SJSA1 (cell line): ENCODE measurements at regions not wholly inside any gene's neighbourhood (a gene's known extent, or its start where the extent isn't known, plus 50 kb on each side); places are given as distances from the start of the nearest gene placed in this dataset.
"Not testable (repeated sequence)": the region's sequence is repeated elsewhere in the genome, so short reads cannot be mapped to it uniquely, and the experiment has no call there.

Experiments used
- DNase-seq, 2 experiments: peaks; one replicate each; pipeline ENCODE4 v3.0.0-alpha.2; 2015 to 2020; ENCODE audit warnings: low spot score in 2 of 2, low read depth in 1 of 2
- H3K27ac ChIP-seq: fragments of 250-450 bp; sonication (Bioruptor Pico); 2 replicates; pipeline ENCODE4 v1.5.1; 2020; ENCODE audit warnings: mild to moderate bottlenecking, moderate library complexity
- H3K27me3 ChIP-seq: fragments of 250-450 bp; sonication (Bioruptor Pico); replicated peaks from 2 replicates; pipeline ENCODE4 v1.5.1; 2020; ENCODE audit warnings: mild to moderate bottlenecking, moderate library complexity
- H3K36me3 ChIP-seq: fragments of 250-450 bp; sonication (Bioruptor Pico); 2 replicates; pipeline ENCODE4 v1.5.1; 2020; ENCODE audit warnings: mild to moderate bottlenecking
- H3K4me1 ChIP-seq: fragments of 250-450 bp; sonication (Bioruptor Pico); replicated peaks from 2 replicates; pipeline ENCODE4 v1.6.1; 2021; ENCODE audit warnings: mild to moderate bottlenecking
- H3K4me3 ChIP-seq: fragments of 250-450 bp; sonication (Bioruptor Pico); 2 replicates; pipeline ENCODE4 v1.5.1; 2020; ENCODE audit warnings: mild to moderate bottlenecking
- H3K9me3 ChIP-seq: fragments of 250-450 bp; sonication (Bioruptor Pico); replicated peaks from 2 replicates; pipeline ENCODE4 v1.5.1; 2020; ENCODE audit warnings: mild to moderate bottlenecking

GRCh38 chr1:214123061-214123784 is 135.4 kb downstream of the PROX1 start:
- no peak overlapping the region for H3K4me3 ChIP-seq
- peak in 1 of 2 experiments; percentile 37 for DNase-seq
- H3K27me3 ChIP-seq: 0 out of 2 replicates have a peak, but pooled peaks cover 3% of the 10 kb centered on the region
- H3K36me3 ChIP-seq: no peaks in the 10 kb centered on the region
- no peak overlapping the region for H3K27ac ChIP-seq
- H3K9me3 ChIP-seq: no peaks in the 10 kb centered on the region
- H3K4me1 ChIP-seq: no peaks in the 10 kb centered on the region

- Histone ChIP-seq H3K27ac (no peak overlapping the region), H3K4me1 (no peaks in the 10 kb centered on the region)
These were observed 136.6 kb downstream of the PROX1 start for GRCh38 chr1:214124281-214124805.

GRCh38 chr1:214124915-214125314 is 137.1 kb downstream of the PROX1 start:
- no peaks in the 10 kb centered on the region for H3K4me1 ChIP-seq
- 0 out of 2 replicates have a peak, but pooled peaks cover 3% of the 10 kb centered on the region for H3K27me3 ChIP-seq
- no peak overlapping the region for H3K4me3 ChIP-seq
- H3K9me3 ChIP-seq: no peaks in the 10 kb centered on the region
- no peak overlapping the region for H3K27ac ChIP-seq
- DNase-seq: no peak
- no peaks in the 10 kb centered on the region for H3K36me3 ChIP-seq

More at GRCh38 chr1:214124281-214124805, 136.6 kb downstream of the PROX1 start:
- Histone ChIP-seq H3K4me3 (no peak overlapping the region), H3K27me3 (0 out of 2 replicates have a peak, but pooled peaks cover 3% of the 10 kb centered on the region), H3K9me3 (no peaks in the 10 kb centered on the region), H3K36me3 (no peaks in the 10 kb centered on the region)
- no peak for DNase-seq

GRCh38 chr1:214125819-214126218 is 138.0 kb downstream of the PROX1 start:
- H3K36me3 ChIP-seq: no peaks in the 10 kb centered on the region
- no peak overlapping the region for H3K27ac ChIP-seq
- H3K27me3 ChIP-seq: 0 out of 2 replicates have a peak, but pooled peaks cover 3% of the 10 kb centered on the region
- no peaks in the 10 kb centered on the region for H3K4me1 ChIP-seq
- no peak overlapping the region for H3K4me3 ChIP-seq
- no peaks in the 10 kb centered on the region for H3K9me3 ChIP-seq
- DNase-seq: no peak

GRCh38 chr1:214126697-214127146 is 138.9 kb downstream of the PROX1 start:
- DNase-seq: no peak
- H3K4me1 ChIP-seq: no peaks in the 10 kb centered on the region
- H3K9me3 ChIP-seq: no peaks in the 10 kb centered on the region
- H3K27ac ChIP-seq: no peak overlapping the region
- H3K27me3 ChIP-seq: 0 out of 2 replicates have a peak, but pooled peaks cover 3% of the 10 kb centered on the region
- H3K4me3 ChIP-seq: no peak overlapping the region
- H3K36me3 ChIP-seq: no peaks in the 10 kb centered on the region

- no peak for DNase-seq
- Histone ChIP-seq H3K27ac (no peak overlapping the region), H3K27me3 (0 out of 2 replicates have a peak, but pooled peaks cover 3% of the 10 kb centered on the region), H3K36me3 (no peaks in the 10 kb centered on the region), H3K4me1 (no peaks in the 10 kb centered on the region), H3K4me3 (no peak overlapping the region), H3K9me3 (no peaks in the 10 kb centered on the region)
These were observed 139.9 kb downstream of the PROX1 start for GRCh38 chr1:214127705-214128104.

- Histone ChIP-seq H3K27ac (no peak overlapping the region), H3K9me3 (no peaks in the 10 kb centered on the region), H3K36me3 (no peaks in the 10 kb centered on the region), H3K4me3 (no peak overlapping the region), H3K27me3 (0 out of 2 replicates have a peak, but pooled peaks cover 2% of the 10 kb centered on the region), H3K4me1 (no peaks in the 10 kb centered on the region)
- no peak for DNase-seq
These were observed 145.1 kb upstream of the SMYD2 start for GRCh38 chr1:214135886-214136285.

GRCh38 chr1:214136324-214136919 is 144.5 kb upstream of the SMYD2 start:
- no peaks in the 10 kb centered on the region for H3K4me1 ChIP-seq
- no peaks in the 10 kb centered on the region for H3K36me3 ChIP-seq
- H3K27ac ChIP-seq: no peak overlapping the region
- H3K27me3 ChIP-seq: 0 out of 2 replicates have a peak, but pooled peaks cover 2% of the 10 kb centered on the region
- H3K9me3 ChIP-seq: no peaks in the 10 kb centered on the region
- DNase-seq: no peak
- H3K4me3 ChIP-seq: no peak overlapping the region

- Histone ChIP-seq H3K27ac (no peak overlapping the region), H3K36me3 (no peaks in the 10 kb centered on the region), H3K4me1 (no peaks in the 10 kb centered on the region), H3K9me3 (no peaks in the 10 kb centered on the region), H3K4me3 (no peak overlapping the region), H3K27me3 (0 out of 2 replicates have a peak, but pooled peaks cover 2% of the 10 kb centered on the region)
- no peak for DNase-seq
These were observed 139.5 kb upstream of the SMYD2 start for GRCh38 chr1:214141486-214141885.

- Histone ChIP-seq H3K4me1 (no peaks in the 10 kb centered on the region), H3K36me3 (no peaks in the 10 kb centered on the region), H3K27ac (no peak overlapping the region), H3K27me3 (no peaks in the 10 kb centered on the region), H3K9me3 (no peaks in the 10 kb centered on the region), H3K4me3 (no peak overlapping the region)
- no peak for DNase-seq
These were observed 137.7 kb upstream of the SMYD2 start for GRCh38 chr1:214143006-214143992.

GRCh38 chr1:214144521-214144920 is 136.4 kb upstream of the SMYD2 start:
- not testable (repeated sequence) for H3K27ac ChIP-seq, H3K4me3 ChIP-seq, H3K36me3 ChIP-seq, H3K9me3 ChIP-seq, H3K4me1 ChIP-seq, H3K27me3 ChIP-seq, DNase-seq

GRCh38 chr1:214146523-214146922 is 134.4 kb upstream of the SMYD2 start:
- Histone ChIP-seq H3K36me3 (no peaks in the 10 kb centered on the region), H3K9me3 (no peaks in the 10 kb centered on the region), H3K27ac (no peak overlapping the region), H3K4me1 (no peaks in the 10 kb centered on the region), H3K27me3 (peaks cover 5% of the 10 kb centered on the region; the same call in 1 of the 2 replicates), H3K4me3 (no peak overlapping the region)
- no peak for DNase-seq

- no peaks in the 10 kb centered on the region for H3K4me1 ChIP-seq
- no peak for DNase-seq
- H3K27me3 ChIP-seq: peaks cover 11% of the 10 kb centered on the region; the same call in 1 of the 2 replicates
- no peaks in the 10 kb centered on the region for H3K36me3 ChIP-seq
- no peaks in the 10 kb centered on the region for H3K9me3 ChIP-seq
- H3K4me3 ChIP-seq: no peak overlapping the region
- no peak overlapping the region for H3K27ac ChIP-seq
These were observed 126.2 kb upstream of the SMYD2 start for GRCh38 chr1:214154596-214155292.
